H9 (cell line): ENCODE measurements at regions not wholly inside any gene's neighbourhood (a gene's known extent, or its start where the extent isn't known, plus 50 kb on each side); places are given as distances from the start of the nearest gene placed in this dataset.

Source experiments
- DNase-seq: peaks from one replicate; pipeline ENCODE4 v3.0.0-alpha.2; 2017
- H2AFZ ChIP-seq: one replicate; pipeline ENCODE4 v1.6.1; 2013; ENCODE audit warnings: mild to moderate bottlenecking, low read length, control low read depth, moderate library complexity
- H2AK5ac ChIP-seq: 2 replicates; pipeline ENCODE4 v1.6.1; 2013; ENCODE audit warnings: low read length, control low read depth, mixed read lengths; ENCODE audit not compliant: insufficient read length
- H2BK120ac ChIP-seq: one replicate; pipeline ENCODE4 v1.6.1; 2013; ENCODE audit warnings: low read depth, mild to moderate bottlenecking, low read length, control low read depth, inconsistent platforms; ENCODE audit not compliant: poor library complexity, severe bottlenecking
- H2BK12ac ChIP-seq: 2 replicates; pipeline ENCODE4 v1.6.1; 2013; ENCODE audit warnings: low read length, control low read depth, mixed read lengths, low read depth; ENCODE audit not compliant: insufficient read length
- H2BK15ac ChIP-seq: 2 replicates; pipeline ENCODE4 v1.6.1; 2013; ENCODE audit warnings: low read depth, low read length, control low read depth
- H2BK20ac ChIP-seq: one replicate; pipeline ENCODE4 v1.6.1; 2013; ENCODE audit warnings: low read depth, mild to moderate bottlenecking, low read length, control low read depth, inconsistent platforms; ENCODE audit not compliant: poor library complexity, severe bottlenecking
- H2BK5ac ChIP-seq: 2 replicates; pipeline ENCODE4 v1.6.1; 2013; ENCODE audit warnings: low read length, control low read depth, mixed read lengths; ENCODE audit not compliant: insufficient read length
- H3K14ac ChIP-seq: 2 replicates; pipeline ENCODE4 v1.6.1; 2013; ENCODE audit warnings: low read length, control low read depth; ENCODE audit not compliant: insufficient read depth
- H3K18ac ChIP-seq: 2 replicates; pipeline ENCODE4 v1.6.1; 2013; ENCODE audit warnings: low read depth, mild to moderate bottlenecking, mixed read lengths, low read length, control low read depth; ENCODE audit not compliant: insufficient read length
- H3K23ac ChIP-seq: 2 replicates; pipeline ENCODE4 v1.6.1; 2013; ENCODE audit warnings: low read length, control low read depth, mixed read lengths, low read depth; ENCODE audit not compliant: insufficient read length
- H3K23me2 ChIP-seq: 2 replicates; pipeline ENCODE4 v1.6.1; 2013; ENCODE audit warnings: low read depth, mild to moderate bottlenecking, mixed read lengths, low read length, control low read depth; ENCODE audit not compliant: insufficient read length, poor library complexity, severe bottlenecking
- H3K27ac ChIP-seq: 2 replicates; pipeline ENCODE4 v1.5.1; 2013; ENCODE audit warnings: low read length, control low read depth, mixed read lengths, low read depth; ENCODE audit not compliant: insufficient read length
- H3K27me3 ChIP-seq: 2 replicates; pipeline ENCODE4 v1.6.1; 2013; ENCODE audit warnings: low read length, control low read depth, inconsistent platforms; ENCODE audit not compliant: insufficient read depth
- H3K4ac ChIP-seq: 2 replicates; pipeline ENCODE4 v1.6.1; 2013; ENCODE audit warnings: low read depth, mild to moderate bottlenecking, control low read depth, inconsistent platforms, low read length, moderate library complexity
- H3K4me1 ChIP-seq: 2 replicates; pipeline ENCODE4 v1.6.1; 2013; ENCODE audit warnings: low read length, control low read depth, inconsistent platforms; ENCODE audit not compliant: insufficient read depth
- H3K4me2 ChIP-seq: 2 replicates; pipeline ENCODE4 v1.6.1; 2013; ENCODE audit warnings: low read length, control low read depth, mixed read lengths; ENCODE audit not compliant: insufficient read length, insufficient read depth
- H3K56ac ChIP-seq: 2 replicates; pipeline ENCODE4 v1.6.1; 2013; ENCODE audit warnings: low read depth, mild to moderate bottlenecking, mixed read lengths, low read length, control low read depth; ENCODE audit not compliant: insufficient read length
- H3K79me1 ChIP-seq: 2 replicates; pipeline ENCODE4 v1.6.1; 2013; ENCODE audit warnings: low read depth, mild to moderate bottlenecking, moderate library complexity, low read length, control low read depth, inconsistent platforms; ENCODE audit not compliant: insufficient read depth, poor library complexity, severe bottlenecking
- H3K79me2 ChIP-seq: 2 replicates; pipeline ENCODE4 v1.6.1; 2013; ENCODE audit warnings: low read length, control low read depth, inconsistent platforms; ENCODE audit not compliant: insufficient read depth
- H3K9ac ChIP-seq: 2 replicates; pipeline ENCODE4 v1.6.1; 2013; ENCODE audit warnings: low read length, control low read depth, mixed read lengths; ENCODE audit not compliant: insufficient read length; ENCODE audit errors: extremely low read depth
- H3K9me3 ChIP-seq: one replicate; pipeline ENCODE4 v1.6.1; 2013; ENCODE audit warnings: low read depth, low read length, inconsistent platforms; ENCODE audit not compliant: control insufficient read depth
- H3T11ph ChIP-seq: one replicate; pipeline ENCODE4 v1.6.1; 2013; ENCODE audit warnings: mild to moderate bottlenecking, low read length, control low read depth, inconsistent platforms
- H4K20me1 ChIP-seq: one replicate; pipeline ENCODE4 v1.6.1; 2013; ENCODE audit not compliant: control insufficient read depth, insufficient read length, insufficient read depth
- H4K5ac ChIP-seq: 2 replicates; pipeline ENCODE4 v1.6.1; 2013; ENCODE audit warnings: low read depth, mild to moderate bottlenecking, mixed read lengths, low read length, control low read depth; ENCODE audit not compliant: insufficient read length
- H4K8ac ChIP-seq: replicated peaks from 2 replicates; pipeline ENCODE4 v1.6.1; 2013; ENCODE audit warnings: low read length, control low read depth, mixed read lengths, low read depth; ENCODE audit not compliant: insufficient read length
- H4K91ac ChIP-seq: 2 replicates; pipeline ENCODE4 v1.6.1; 2013; ENCODE audit warnings: low read depth, mild to moderate bottlenecking, moderate library complexity, mixed read lengths, low read length, control low read depth; ENCODE audit not compliant: insufficient read length
- H3K27ac Mint-ChIP-seq, 3 experiments: 2 replicates in 2 of 3; 3 replicates in 1 of 3; pipeline ENCODE4 v1.8.0; 2020 to 2021; ENCODE audit warnings: mixed read lengths in 3 of 3, mild to moderate bottlenecking in 1 of 3, moderate library complexity in 1 of 3
- H3K27me3 Mint-ChIP-seq: 2 replicates; pipeline ENCODE4 v1.8.0; 2021; ENCODE audit warnings: low read depth, mild to moderate bottlenecking, moderate library complexity, mixed read lengths
- H3K36me3 Mint-ChIP-seq, 3 experiments: 2 replicates in 2 of 3; 3 replicates in 1 of 3; pipeline ENCODE4 v1.8.0; 2020 to 2021; ENCODE audit warnings: low read depth in 3 of 3, mixed read lengths in 3 of 3; ENCODE audit not compliant: insufficient read depth in 1 of 3
- H3K4me1 Mint-ChIP-seq, 2 experiments: 2 replicates each; pipeline ENCODE4 v1.8.0; 2020; ENCODE audit warnings: mixed read lengths in 2 of 2
- H3K4me3 Mint-ChIP-seq, 2 experiments: 2 replicates in 1 of 2; 3 replicates in 1 of 2; pipeline ENCODE4 v1.8.0; 2020 to 2021; ENCODE audit warnings: mild to moderate bottlenecking in 2 of 2, mixed read lengths in 2 of 2, moderate library complexity in 1 of 2
- H3K9me3 Mint-ChIP-seq, 2 experiments: 2 replicates in 1 of 2; 3 replicates in 1 of 2; pipeline ENCODE4 v1.8.0; 2020; ENCODE audit warnings: mild to moderate bottlenecking in 2 of 2, mixed read lengths in 2 of 2, moderate library complexity in 1 of 2
- WGBS: extraction: QIAGEN DNeasy Blood & Tissue Kit; methylation state at CpG from one replicate; pipeline ENCODE4 v1.1.7; 2013; ENCODE audit warnings: missing lambda C conversion rate, low lambda C conversion rate, mixed read lengths; ENCODE audit not compliant: insufficient read length; ENCODE audit errors: extremely low coverage; 5-methylcytosine and 5-hydroxymethylcytosine counted together
- TF ChIP-seq, protein P1 (sequence below): fragments of 200-600 bp; sonication (generic); conservative IDR thresholded peaks from 3 replicates; pipeline ENCODE4 v1.8.0; 2021; ENCODE audit warnings: antibody characterized with exemption, mild to moderate bottlenecking

GRCh38 chr13:40478775-40479174 lies 187.7 kb downstream of the FOXO1 start:
- Histone ChIP-seq H3K79me2 (no peaks in the 10 kb centered on the region), H2BK120ac (no peak overlapping the region), H3K9me3 (no peaks in the 10 kb centered on the region), H3K18ac (no peak overlapping the region), H3K23me2 (no peaks in the 10 kb centered on the region), H2BK20ac (no peak overlapping the region), H2AFZ (no peak overlapping the region), H2BK12ac (no peak overlapping the region), H3K4me2 (no peak overlapping the region), H3K4ac (no peak overlapping the region), H2AK5ac (no peak overlapping the region), H3K27me3 (no peaks in the 10 kb centered on the region), H3K27ac (no peak overlapping the region), H4K20me1 (no peaks in the 10 kb centered on the region), H4K91ac (no peak overlapping the region), H3K9ac (no peak overlapping the region), H3T11ph (no peak overlapping the region), H3K14ac (no peak overlapping the region), H4K5ac (no peak overlapping the region), H4K8ac (no peak overlapping the region), H3K23ac (no peak overlapping the region), H2BK15ac (no peak overlapping the region), H3K56ac (no peak overlapping the region), H2BK5ac (no peak overlapping the region), H3K79me1 (no peaks in the 10 kb centered on the region), H3K4me1 (peaks cover 5% of the 10 kb centered on the region)
- no peak for DNase-seq
- peaks cover 38 to 44% of the 10 kb centered on the region in 2 experiments for H3K4me1 Mint-ChIP-seq
- H3K27ac Mint-ChIP-seq: peak overlapping the region in 1 of 3 experiments; percentile 54; a peak in 1 of 7 replicates
- TF ChIP-seq, protein P1, sequence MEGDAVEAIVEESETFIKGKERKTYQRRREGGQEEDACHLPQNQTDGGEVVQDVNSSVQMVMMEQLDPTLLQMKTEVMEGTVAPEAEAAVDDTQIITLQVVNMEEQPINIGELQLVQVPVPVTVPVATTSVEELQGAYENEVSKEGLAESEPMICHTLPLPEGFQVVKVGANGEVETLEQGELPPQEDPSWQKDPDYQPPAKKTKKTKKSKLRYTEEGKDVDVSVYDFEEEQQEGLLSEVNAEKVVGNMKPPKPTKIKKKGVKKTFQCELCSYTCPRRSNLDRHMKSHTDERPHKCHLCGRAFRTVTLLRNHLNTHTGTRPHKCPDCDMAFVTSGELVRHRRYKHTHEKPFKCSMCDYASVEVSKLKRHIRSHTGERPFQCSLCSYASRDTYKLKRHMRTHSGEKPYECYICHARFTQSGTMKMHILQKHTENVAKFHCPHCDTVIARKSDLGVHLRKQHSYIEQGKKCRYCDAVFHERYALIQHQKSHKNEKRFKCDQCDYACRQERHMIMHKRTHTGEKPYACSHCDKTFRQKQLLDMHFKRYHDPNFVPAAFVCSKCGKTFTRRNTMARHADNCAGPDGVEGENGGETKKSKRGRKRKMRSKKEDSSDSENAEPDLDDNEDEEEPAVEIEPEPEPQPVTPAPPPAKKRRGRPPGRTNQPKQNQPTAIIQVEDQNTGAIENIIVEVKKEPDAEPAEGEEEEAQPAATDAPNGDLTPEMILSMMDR: no peak
- no CpG with 5 or more reads among the region's 7 CpGs for WGBS
- no peaks in the 10 kb centered on the region; the same call in 1 of the 2 replicates for H3K27me3 Mint-ChIP-seq
- no peaks in the 10 kb centered on the region for H3K36me3 Mint-ChIP-seq
- no peaks in the 10 kb centered on the region for H3K9me3 Mint-ChIP-seq
- no peak overlapping the region for H3K4me3 Mint-ChIP-seq
